A549 (cell line): ENCODE measurements at regions not wholly inside any gene's neighbourhood (a gene's known extent, or its start where the extent isn't known, plus 50 kb on each side); places are given as distances from the start of the nearest gene placed in this dataset.

ENCODE experiments used
- ATAC-seq, 2 experiments: fragments of 200-7000 bp in 1 of 2; fragments of >200 bp in 1 of 2; cut with Nextera tagmentation in 1 of 2; cut with Tn5 transposase in 1 of 2; 3 replicates each; pipeline versions ENCODE4 v1.8.0 to v1.9.1; 2018 to 2020; ENCODE audit warnings: mild to moderate bottlenecking in 1 of 2, moderate library complexity in 1 of 2
- CTCF ChIA-PET: fragments of 300-600 bp; sonication (Branson Sonifier 250); formaldehyde crosslinking; extraction: SDS; loops from one replicate; lab custom pipeline; 2021; ENCODE audit warnings: antibody characterized with exemption, inconsistent platforms; lab: Yijun Ruan, JAX
- POLR2A ChIA-PET: fragments of 350-600 bp; formaldehyde crosslinking; extraction: SDS; loops from one replicate; lab custom pipeline; 2021; ENCODE audit warnings: antibody characterized with exemption, inconsistent platforms; lab: Yijun Ruan, JAX
- DNase-seq, 2 experiments: peaks; one replicate each; pipeline versions ENCODE4 v3.0.0 to v3.0.0-alpha.2; 2011 to 2016; ENCODE audit warnings: low read depth in 1 of 2, low spot score in 1 of 2
- FAIRE-seq: peaks from 2 replicates; lab custom pipeline; 2011; peaks lifted over from hg19 to GRCh38; lab: Jason Lieb, UNC
- H3K27ac ChIP-seq, 2 experiments: fragments of >200 bp; sonication (Bioruptor Twin); formaldehyde crosslinking; 3 replicates each; pipeline ENCODE4 v1.5.1; 2016 to 2017
- H3K4me1 ChIP-seq: fragments of >200 bp; sonication (Bioruptor Twin); formaldehyde crosslinking; 3 replicates; pipeline ENCODE4 v1.6.1; 2016
- H3K4me2 ChIP-seq: fragments of >200 bp; sonication (Bioruptor Twin); formaldehyde crosslinking; 3 replicates; pipeline ENCODE4 v1.6.1; 2016
- H3K4me3 ChIP-seq: fragments of >200 bp; sonication (Bioruptor Twin); formaldehyde crosslinking; 3 replicates; pipeline ENCODE4 v1.5.1; 2016
- H3K9me3 ChIP-seq: fragments of >200 bp; sonication (Bioruptor Twin); formaldehyde crosslinking; 3 replicates; pipeline ENCODE4 v1.6.1; 2016
- BHLHE40 ChIP-seq: IDR thresholded peaks from 2 replicates; pipeline ENCODE4 v1.6.1; 2012; ENCODE audit warnings: low read depth, low read length, inconsistent platforms
- CBX2 ChIP-seq: fragments of 200-600 bp; sonication (generic); IDR thresholded peaks from 2 replicates; pipeline ENCODE4 v1.6.1; 2016; ENCODE audit warnings: low read depth, mild to moderate bottlenecking, borderline replicate concordance
- CBX8 ChIP-seq: fragments of 200-600 bp; sonication (generic); IDR thresholded peaks from 2 replicates; pipeline ENCODE4 v1.6.1; 2016
- CTCF ChIP-seq: fragments of >200 bp; sonication (Bioruptor Twin); formaldehyde crosslinking; IDR thresholded peaks from 3 replicates; pipeline ENCODE4 v1.5.1; 2016
- FOXS1 ChIP-seq: fragments of 250-450 bp; sonication (Bioruptor Pico); IDR thresholded peaks from 2 replicates; pipeline ENCODE4 v1.5.0; 2020; ENCODE audit warnings: mild to moderate bottlenecking, moderate library complexity
- HOXA7 ChIP-seq: fragments of 250-450 bp; sonication (Bioruptor Pico); IDR thresholded peaks from 2 replicates; pipeline ENCODE4 v1.5.0; 2020; ENCODE audit warnings: mild to moderate bottlenecking, moderate library complexity
- JUNB ChIP-seq: fragments of >200 bp; sonication (Bioruptor Twin); formaldehyde crosslinking; IDR thresholded peaks from 2 replicates; pipeline ENCODE4 v1.6.1; 2016
- MAX ChIP-seq: IDR thresholded peaks from 2 replicates; pipeline ENCODE4 v1.6.1; 2012
- MAZ ChIP-seq: fragments of 150-350 bp; IDR thresholded peaks from 2 replicates; pipeline ENCODE4 v1.6.1; 2014; ENCODE audit warnings: antibody characterized with exemption, low read depth, low read length, borderline replicate concordance
- MYC ChIP-seq: IDR thresholded peaks from 2 replicates; pipeline ENCODE4 v1.6.1; 2012; ENCODE audit warnings: mild to moderate bottlenecking, inconsistent platforms, low read length, improper control_type of control experiment, borderline replicate concordance
- PBX3 ChIP-seq: IDR thresholded peaks from 2 replicates; pipeline ENCODE4 v1.6.1; 2012
- PHF8 ChIP-seq: fragments of 200-600 bp; sonication (generic); IDR thresholded peaks from 2 replicates; pipeline ENCODE4 v1.6.1; 2016; ENCODE audit warnings: low read depth, mild to moderate bottlenecking, antibody characterized with exemption, moderate library complexity, borderline replicate concordance
- RARB ChIP-seq: fragments of 250-450 bp; sonication (Bioruptor Pico); IDR thresholded peaks from 2 replicates; pipeline ENCODE4 v1.8.0; 2021; ENCODE audit warnings: mild to moderate bottlenecking, moderate library complexity
- REST ChIP-seq: fragments of 200-600 bp; sonication (generic); IDR thresholded peaks from 2 replicates; pipeline ENCODE4 v1.6.1; 2016; ENCODE audit warnings: antibody characterized with exemption, mild to moderate bottlenecking, moderate library complexity
- SMC3 ChIP-seq: fragments of >200 bp; sonication (Bioruptor Twin); formaldehyde crosslinking; IDR thresholded peaks from 3 replicates; pipeline ENCODE4 v1.6.1; 2018; ENCODE audit warnings: inconsistent platforms
- SREBF2 ChIP-seq: fragments of 450-650 bp; IDR thresholded peaks from 2 replicates; pipeline ENCODE4 v1.6.1; 2014; ENCODE audit warnings: mild to moderate bottlenecking, moderate library complexity
- TFCP2L1 ChIP-seq: fragments of 250-450 bp; sonication (Bioruptor Pico); IDR thresholded peaks from 2 replicates; pipeline ENCODE4 v1.5.0; 2021; ENCODE audit warnings: mild to moderate bottlenecking
- ZNF302 ChIP-seq: fragments of 250-450 bp; sonication (Bioruptor Pico); IDR thresholded peaks from 2 replicates; pipeline ENCODE4 v1.9.0; 2021; ENCODE audit warnings: inconsistent platforms, mild to moderate bottlenecking, moderate library complexity
- WGBS: methylation state at CpG from one replicate; pipeline ENCODE4 v1.1.6; 2017; ENCODE audit errors: missing lambda C conversion rate; 5-methylcytosine and 5-hydroxymethylcytosine counted together
- TF ChIP-seq, protein P1 (sequence below): fragments of 150-350 bp; IDR thresholded peaks from 2 replicates; pipeline ENCODE4 v1.6.1; 2014; ENCODE audit warnings: low read depth, mild to moderate bottlenecking, low read length
- TF ChIP-seq, protein P2 (sequence below): fragments of >200 bp; sonication (Bioruptor Twin); formaldehyde crosslinking; IDR thresholded peaks from 2 replicates; pipeline ENCODE4 v1.6.1; 2016

GRCh38 chr12:59871779-59872178 lies 275.9 kb downstream of the SLC16A7 start:
- POLR2A ChIA-PET, result no interaction called here
- CTCF ChIA-PET, result no interaction called here

GRCh38 chr12:59873136-59873535 lies 277.3 kb downstream of the SLC16A7 start:
- Histone ChIP-seq H3K4me1 (no peaks in the 10 kb centered on the region), H3K27ac (no peak overlapping the region), H3K4me3 (no peak overlapping the region), H3K4me2 (no peak overlapping the region), H3K9me3 (no peaks in the 10 kb centered on the region)
- DNase-seq, result no peak
- CTCF ChIA-PET, result no interaction called here
- TF ChIP-seq TFCP2L1, result no peak
- TF ChIP-seq BHLHE40, result no peak
- TF ChIP-seq, protein P1, sequence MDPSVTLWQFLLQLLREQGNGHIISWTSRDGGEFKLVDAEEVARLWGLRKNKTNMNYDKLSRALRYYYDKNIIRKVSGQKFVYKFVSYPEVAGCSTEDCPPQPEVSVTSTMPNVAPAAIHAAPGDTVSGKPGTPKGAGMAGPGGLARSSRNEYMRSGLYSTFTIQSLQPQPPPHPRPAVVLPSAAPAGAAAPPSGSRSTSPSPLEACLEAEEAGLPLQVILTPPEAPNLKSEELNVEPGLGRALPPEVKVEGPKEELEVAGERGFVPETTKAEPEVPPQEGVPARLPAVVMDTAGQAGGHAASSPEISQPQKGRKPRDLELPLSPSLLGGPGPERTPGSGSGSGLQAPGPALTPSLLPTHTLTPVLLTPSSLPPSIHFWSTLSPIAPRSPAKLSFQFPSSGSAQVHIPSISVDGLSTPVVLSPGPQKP, result no peak
- TF ChIP-seq RARB, result no peak
- TF ChIP-seq PHF8, result no peak
- no peak for ATAC-seq
- POLR2A ChIA-PET, result no interaction called here
- WGBS, result 69% methylated on average over 1 of the region's 1 CpG
- FAIRE-seq, result no peak

More at GRCh38 chr12:59871779-59872178, 275.9 kb downstream of the SLC16A7 start:
- Histone ChIP-seq H3K27ac (no peak overlapping the region), H3K4me2 (no peak overlapping the region), H3K4me3 (no peak overlapping the region), H3K9me3 (no peaks in the 10 kb centered on the region), H3K4me1 (no peaks in the 10 kb centered on the region)
- WGBS, result 61% methylated on average over 2 of the region's 2 CpGs
- DNase-seq (no peak), FAIRE-seq (no peak), ATAC-seq (no peak)
- no peak for TF ChIP-seq FOXS1
- no peak for TF ChIP-seq REST
- no peak for TF ChIP-seq SMC3
- no peak for TF ChIP-seq JUNB
- TF ChIP-seq MYC, result no peak

GRCh38 chr12:59874781-59875180 lies 279.0 kb downstream of the SLC16A7 start:
- no peak for FAIRE-seq

More at GRCh38 chr12:59874781-59875180, 279.0 kb downstream of the SLC16A7 start:
- no peaks in the 10 kb centered on the region for H3K9me3 ChIP-seq
- no peak overlapping the region for H3K4me3 ChIP-seq
- no peak for ATAC-seq
- TF ChIP-seq MAX (no peak), SREBF2 (no peak), CBX2 (no peak), HOXA7 (CRISPR knock-in tag) (no peak), ZNF302 (CRISPR knock-in tag) (no peak), CTCF (no peak), TFCP2L1 (no peak), PBX3 (no peak), CBX8 (no peak), MAZ (no peak)
- TF ChIP-seq, protein P2, sequence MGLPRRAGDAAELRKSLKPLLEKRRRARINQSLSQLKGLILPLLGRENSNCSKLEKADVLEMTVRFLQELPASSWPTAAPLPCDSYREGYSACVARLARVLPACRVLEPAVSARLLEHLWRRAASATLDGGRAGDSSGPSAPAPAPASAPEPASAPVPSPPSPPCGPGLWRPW, result no peak
- no peak for DNase-seq
- no peak overlapping the region for H3K27ac ChIP-seq
- ChIA-PET POLR2A (no interaction called here), CTCF (no interaction called here)
- H3K4me1 ChIP-seq, result no peaks in the 10 kb centered on the region
- 9% methylated on average over 1 of the region's 1 CpG for WGBS
- no peak overlapping the region for H3K4me2 ChIP-seq
